GM21423 (cell line): ENCODE measurements at regions not wholly inside any gene's neighbourhood (a gene's known extent, or its start where the extent isn't known, plus 50 kb on each side); places are given as distances from the start of the nearest gene placed in this dataset.

ENCODE experiments used
- ATAC-seq: cut with Tn5 transposase; IDR thresholded peaks from one replicate; pipeline ENCODE4 v1.9.1; 2021; ENCODE audit warnings: mild to moderate bottlenecking, moderate library complexity; ENCODE audit not compliant: unreplicated experiment

DNA sequence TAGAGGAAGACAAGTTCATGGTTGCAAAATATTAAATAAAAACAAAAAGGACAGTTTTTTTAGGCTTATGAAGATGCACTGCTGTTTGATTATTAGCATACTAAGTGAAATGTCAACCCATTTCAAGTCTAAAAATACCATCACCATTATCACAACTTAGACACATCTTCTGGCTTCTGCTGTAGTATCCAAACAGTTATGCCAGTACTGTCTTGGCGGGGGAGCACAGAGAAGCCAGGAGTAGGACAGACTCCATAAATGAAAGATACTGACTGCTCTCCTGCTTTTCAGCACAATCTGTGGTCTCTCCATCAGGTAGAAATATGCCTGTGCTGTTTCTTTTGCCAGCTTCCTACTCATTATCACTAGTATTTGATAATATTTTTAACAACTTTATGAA lies 179.2 kb upstream of the DSEL start:
- no peak for ATAC-seq

DNA sequence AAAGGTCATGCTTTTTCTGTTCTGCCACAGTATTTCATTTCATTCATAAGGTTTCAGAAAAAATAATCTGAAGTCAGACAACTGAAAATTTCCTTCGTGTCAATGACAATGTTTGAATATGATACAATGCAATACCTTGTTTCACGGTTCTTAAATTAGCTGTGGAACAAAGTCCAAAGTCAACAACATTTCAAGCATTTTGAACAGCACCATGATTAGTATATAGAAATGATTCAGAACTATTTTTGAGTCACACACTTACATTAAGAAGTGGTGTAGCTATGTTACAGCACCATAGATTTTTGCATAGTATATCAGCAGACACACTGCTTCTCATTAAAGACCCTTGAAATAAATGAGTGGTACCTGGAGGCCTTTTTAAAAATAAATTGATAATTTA lies 178.3 kb upstream of the DSEL start:
- no peak for ATAC-seq

GRCh38 chr18:67692811-67693210 lies 176.3 kb upstream of the DSEL start:
- no peak for ATAC-seq

DNA sequence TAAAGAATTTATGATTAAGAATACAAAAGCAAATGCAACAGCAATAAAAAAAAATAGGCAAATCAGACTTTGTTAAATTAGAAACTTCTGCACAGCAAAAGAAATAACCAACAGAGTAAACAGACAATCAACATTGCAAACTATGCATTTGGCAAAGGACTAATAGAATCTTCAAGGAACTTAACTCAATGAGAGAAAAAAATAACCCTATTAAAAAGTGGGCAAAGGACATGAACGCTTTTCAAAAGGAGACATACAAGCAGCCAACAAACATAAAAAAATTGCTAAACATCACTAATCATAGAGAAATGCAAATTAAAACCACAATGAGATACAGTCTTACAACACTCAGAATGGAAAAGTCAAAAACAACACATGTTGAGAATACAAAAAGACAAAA lies 166.0 kb upstream of the DSEL start:
- ATAC-seq, result no peak

DNA sequence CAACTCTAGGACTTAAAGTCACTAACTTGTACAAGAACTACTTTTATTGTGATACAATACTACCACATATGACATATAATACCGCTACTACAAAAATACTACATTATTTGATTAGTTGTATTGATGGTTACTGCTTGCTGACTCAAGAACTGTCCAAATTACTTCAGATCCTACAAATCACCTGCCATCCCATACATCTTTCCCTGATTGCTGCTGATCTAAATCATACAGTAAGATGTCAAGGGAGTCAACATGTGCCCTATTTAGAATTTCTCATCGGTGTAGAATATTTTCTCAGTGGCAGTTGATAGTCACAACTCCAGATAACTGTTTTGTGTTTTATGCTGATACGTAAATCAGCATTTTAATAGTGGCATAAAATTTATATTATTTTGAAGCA lies 161.0 kb upstream of the DSEL start:
- ATAC-seq, result no peak

DNA sequence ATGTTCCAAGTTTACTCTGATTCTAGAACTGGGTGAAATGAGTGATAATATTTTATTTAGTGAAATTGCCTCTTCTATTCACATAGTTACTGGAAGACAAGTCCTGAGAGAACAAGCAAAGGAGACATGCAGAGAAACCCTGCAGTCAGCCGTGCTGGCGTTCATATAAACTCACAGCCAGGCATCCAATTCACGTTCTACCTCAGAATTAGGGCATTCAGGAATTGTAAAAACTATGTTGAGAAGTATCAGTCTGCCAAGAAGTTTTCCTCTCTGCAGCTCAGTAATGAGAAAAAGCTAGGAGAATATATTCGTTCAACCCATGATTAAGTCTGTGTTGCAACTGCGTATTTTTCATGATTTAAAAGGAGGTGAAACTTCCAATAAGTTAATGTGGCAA lies 156.2 kb upstream of the DSEL start:
- ATAC-seq, result no peak

- no peak for ATAC-seq
Observed at GRCh38 chr18:67672155-67672554, 155.6 kb upstream of the DSEL start.

- ATAC-seq, result no peak
Observed at GRCh38 chr18:67670024-67670543, 153.6 kb upstream of the DSEL start.

- no peak for ATAC-seq
Observed at GRCh38 chr18:67665266-67665665, 148.7 kb upstream of the DSEL start.

DNA sequence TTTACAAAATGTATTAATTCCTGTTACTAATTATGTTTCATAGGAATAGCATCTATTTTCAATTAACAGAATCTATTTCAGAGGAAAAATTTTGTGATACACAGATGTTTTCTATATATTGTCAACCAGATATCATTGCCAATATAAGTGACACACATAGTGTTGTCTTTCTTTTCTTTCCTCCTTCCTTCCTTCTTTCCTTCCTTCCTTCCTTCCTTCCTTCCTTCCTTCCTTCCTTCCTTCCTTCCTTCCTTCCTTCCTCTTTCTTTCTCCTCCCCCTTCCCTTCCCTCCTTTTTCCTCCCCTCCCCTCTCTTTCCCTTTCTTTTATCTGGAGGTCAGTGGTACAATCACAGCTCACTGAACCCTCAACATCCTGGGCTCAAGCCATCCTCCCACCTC lies 146.5 kb upstream of the DSEL start:
- no peak for ATAC-seq

- ATAC-seq, result no peak
Observed at GRCh38 chr18:67661555-67661954, 145.0 kb upstream of the DSEL start.

GRCh38 chr18:67654101-67654500 lies 137.6 kb upstream of the DSEL start:
- ATAC-seq, result no peak

DNA sequence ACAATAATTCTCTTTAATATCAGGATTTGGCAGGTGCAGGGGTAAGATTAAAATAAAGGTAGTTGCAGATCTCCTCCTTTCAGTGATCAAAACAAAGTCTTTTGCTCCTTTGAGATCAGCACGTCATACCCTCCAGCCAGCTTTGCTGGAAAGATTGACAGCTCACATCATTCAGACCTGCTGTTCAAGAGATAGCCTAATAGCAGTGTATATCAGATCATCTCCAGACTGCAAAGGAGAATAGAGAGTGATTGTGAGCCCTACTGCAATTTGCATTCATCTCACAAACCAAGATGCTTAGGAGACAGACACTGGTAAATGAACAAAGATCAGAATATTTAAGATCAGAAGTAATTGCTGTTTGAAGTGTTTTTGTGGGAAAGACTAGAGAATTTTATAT lies 135.8 kb upstream of the DSEL start:
- ATAC-seq, result no peak

- no peak for ATAC-seq
Observed at GRCh38 chr18:67651438-67651837, 134.9 kb upstream of the DSEL start.

DNA sequence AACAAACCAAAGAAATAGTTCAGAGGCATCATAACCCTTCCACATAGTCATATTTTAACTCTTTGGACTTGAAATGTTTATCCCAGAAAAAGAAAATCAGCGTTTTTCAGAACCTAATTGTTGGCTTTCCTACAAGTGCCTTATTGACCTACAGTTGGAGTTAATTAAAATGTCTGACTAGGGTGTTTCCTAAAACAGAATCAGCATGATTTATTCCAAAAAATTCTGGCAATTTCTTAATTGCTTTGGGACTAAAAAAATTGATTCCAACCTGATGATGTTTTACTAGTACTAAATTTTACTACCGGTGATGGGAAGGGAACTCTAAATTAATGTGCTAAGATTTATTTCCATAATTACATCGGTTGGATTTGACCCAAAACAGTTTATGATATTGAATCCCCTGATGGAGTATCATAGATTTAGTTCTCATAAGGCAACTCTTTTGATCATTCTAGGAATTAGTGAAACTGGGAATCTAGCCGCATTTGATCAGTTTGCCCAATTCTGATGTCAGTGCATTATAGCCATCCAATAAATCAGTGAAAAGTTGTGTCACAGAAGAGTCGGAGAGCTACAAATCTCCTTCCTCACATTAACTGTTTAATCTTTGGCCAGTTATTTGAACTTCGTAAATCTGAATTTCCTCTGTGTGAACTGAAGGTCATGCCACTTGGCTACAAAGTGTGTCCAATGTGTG lies 134.3 kb upstream of the DSEL start:
- no peak for ATAC-seq

DNA sequence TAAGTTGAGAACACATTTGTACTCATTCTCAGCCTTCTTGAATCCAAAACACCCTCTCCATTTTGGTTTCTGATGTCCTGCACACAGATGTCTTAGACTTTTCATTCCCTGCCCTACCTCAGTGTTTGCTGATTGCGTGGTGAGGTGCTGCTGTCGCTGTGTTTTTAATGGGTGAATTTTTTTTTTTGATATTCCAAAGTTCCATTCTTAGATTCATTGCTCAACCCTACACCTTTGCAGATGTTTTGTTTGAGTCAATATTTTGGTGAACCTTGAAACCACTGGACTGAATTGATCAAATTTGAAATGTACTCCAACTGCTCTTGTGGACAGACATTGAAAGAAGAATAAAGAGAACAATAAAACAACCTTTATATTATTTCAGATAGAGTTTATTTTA lies 130.4 kb upstream of the DSEL start:
- ATAC-seq, result no peak

GRCh38 chr18:67644226-67644625 lies 127.7 kb upstream of the DSEL start:
- ATAC-seq, result no peak

- ATAC-seq, result no peak
Observed at GRCh38 chr18:67639872-67640271, 123.4 kb upstream of the DSEL start.

- ATAC-seq, result no peak
Observed at GRCh38 chr18:67636597-67637385, 120.3 kb upstream of the DSEL start.

DNA sequence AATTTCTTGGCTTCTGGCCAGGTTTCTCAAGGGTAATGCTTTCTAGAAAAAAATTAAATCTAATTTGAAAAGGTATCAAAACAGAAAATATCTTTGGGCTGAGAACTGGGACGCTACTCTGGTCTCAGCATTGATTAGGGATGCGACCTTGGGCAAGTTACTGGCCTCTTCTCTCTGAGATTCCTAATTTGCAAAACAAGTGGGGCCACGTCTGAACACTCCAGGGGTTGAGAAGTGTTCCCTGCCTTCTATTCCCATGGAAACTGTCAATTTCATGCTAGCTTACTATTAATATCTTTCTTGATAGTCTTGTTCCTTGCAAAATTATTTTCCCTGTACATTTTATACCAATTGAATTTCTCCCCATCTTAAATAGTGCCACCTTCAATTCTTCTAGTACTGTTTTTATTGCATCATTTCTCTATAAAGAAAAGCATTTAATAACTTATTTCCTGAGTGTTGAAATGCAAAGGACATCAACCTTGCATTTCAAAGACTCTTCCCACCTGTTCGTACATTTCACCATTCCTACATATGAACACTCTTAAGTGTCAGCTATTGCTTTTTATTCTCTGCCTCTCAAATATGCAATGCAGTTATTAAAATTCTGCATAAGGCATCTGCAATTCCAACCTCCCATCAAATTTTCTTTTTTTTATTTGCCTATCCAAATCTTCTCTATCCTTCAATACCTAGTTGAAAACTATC lies 118.3 kb upstream of the DSEL start:
- no peak for ATAC-seq

DNA sequence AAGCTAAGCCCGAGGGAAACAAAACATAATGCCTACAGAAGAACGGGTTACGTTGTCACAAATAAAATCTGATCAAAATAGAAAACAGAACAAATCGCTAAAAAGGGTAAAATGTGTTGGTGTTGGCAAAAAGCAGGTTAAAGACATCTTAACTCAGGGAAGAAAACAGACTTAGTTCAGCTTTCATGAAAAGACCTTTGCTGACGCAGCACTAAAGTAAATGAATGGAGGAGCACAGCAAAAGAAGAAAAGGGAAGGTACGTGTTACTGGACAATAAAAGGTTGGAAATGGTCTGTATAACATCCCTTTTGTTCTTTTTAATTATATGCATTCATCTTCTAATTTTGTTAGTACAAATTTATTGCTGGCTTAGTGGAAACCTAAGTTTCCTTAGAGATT lies 117.4 kb upstream of the DSEL start:
- no peak for ATAC-seq

GRCh38 chr18:67621906-67622305 lies 105.4 kb upstream of the DSEL start:
- no peak for ATAC-seq
